ENCODE measurements at regions not wholly inside any gene's neighbourhood (a gene's known extent, or its start where the extent isn't known, plus 50 kb on each side); places are given as distances from the start of the nearest gene placed in this dataset.

DNA sequence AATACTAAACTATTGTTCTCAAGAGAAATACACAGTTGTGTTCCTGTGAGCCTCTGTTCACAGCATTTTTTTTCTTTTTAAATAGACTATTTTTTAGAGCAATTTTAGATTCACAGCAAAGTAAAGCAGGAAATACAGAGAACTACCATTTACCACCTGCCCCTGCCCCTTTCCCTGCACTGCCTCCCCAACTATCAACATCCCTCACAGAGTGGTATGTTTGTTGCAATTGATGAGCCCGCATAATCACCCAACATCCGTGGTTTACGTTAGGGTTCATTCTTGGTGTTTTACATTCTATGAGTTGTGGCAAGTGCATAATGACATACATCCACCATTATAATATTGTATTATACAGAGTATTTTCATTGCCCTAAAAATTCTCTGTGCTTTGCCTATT is 71.6 kb upstream of the TNFAIP3 start:
- CTCF ChIA-PET (ENCODE audit: partially characterized antibody): interaction anchor here (1.4 kb wide), 1 partner anchor 9 kb away, joined by 3 read pairs; no protein-coding TSS in a partner anchor
- FAIRE-seq: no peak
- no peak overlapping the region for H2BK20ac ChIP-seq (ENCODE audit: low read length)

More for the DNA sequence above, 71.6 kb upstream of the TNFAIP3 start:
- Histone ChIP-seq H3K79me1 (ENCODE audit: low read depth, low read length) (no peaks in the 10 kb centered on the region), H3K9me3 (ENCODE audit: insufficient read depth in 2 of 2, low read depth in 1 of 2, low read length in 1 of 2) (no peaks in the 10 kb centered on the region), H2AK5ac (ENCODE audit: low read depth, low read length) (no peak overlapping the region), H3K4ac (replicated peaks; ENCODE audit: insufficient read length, low read depth, low read length) (no peak overlapping the region), H2BK120ac (replicated peaks; ENCODE audit: low read depth, low read length) (no peak overlapping the region), H3K56ac (replicated peaks; ENCODE audit: insufficient read length, low read depth, low read length) (no peak overlapping the region), H3K4me1 (replicated peaks in 1 of 4; ENCODE audit: control insufficient read depth in 3 of 4, insufficient read depth in 4 of 4, low read length in 3 of 4) (no peaks in the 10 kb centered on the region; a peak in 1 of 7 replicates), H3K23me2 (ENCODE audit: low read depth, low read length) (no peaks in the 10 kb centered on the region), H3K4me3 (ENCODE audit: extremely low read depth in 1 of 4, insufficient read depth in 2 of 4, low read depth in 3 of 4, low read length in 4 of 4) (no peak overlapping the region), H3K23ac (ENCODE audit: insufficient read length) (no peak overlapping the region), H3K79me2 (ENCODE audit: control insufficient read depth in 1 of 2, insufficient read depth in 2 of 2, low read length in 2 of 2) (no peaks in the 10 kb centered on the region), H4K8ac (ENCODE audit: extremely low read depth, insufficient read depth, low read length) (no peak overlapping the region), H4K5ac (ENCODE audit: insufficient read length, low read depth, low read length) (no peak overlapping the region), H3K9ac (replicated peaks in 1 of 4; ENCODE audit: extremely low read depth in 1 of 4, low read depth in 3 of 4, low read length in 3 of 4) (no peak overlapping the region), H3K27me3 (replicated peaks in 1 of 4; ENCODE audit: control insufficient read depth in 3 of 4, extremely low read depth in 1 of 4, insufficient read depth in 3 of 4, low read length in 3 of 4) (no peaks in the 10 kb centered on the region), H2AFZ (ENCODE audit: low read length) (no peak overlapping the region), H3K36me3 (ENCODE audit: control insufficient read depth in 2 of 4, insufficient read depth in 4 of 4, low read length in 3 of 4) (no peaks in the 10 kb centered on the region), H3K4me2 (ENCODE audit: insufficient read depth in 1 of 2, low read depth in 2 of 2, low read length in 2 of 2) (no peak overlapping the region), H4K20me1 (replicated peaks in 1 of 2; ENCODE audit: control insufficient read depth in 1 of 2, insufficient read depth in 2 of 2, low read length in 2 of 2) (no peaks in the 10 kb centered on the region), H2BK15ac (ENCODE audit: low read length) (no peak overlapping the region), H4K91ac (replicated peaks; ENCODE audit: insufficient read length, low read length) (no peak overlapping the region), H3K27ac (ENCODE audit: low read depth, low read length) (no peak overlapping the region), H2BK5ac (ENCODE audit: low read depth, low read length) (no peak overlapping the region), H3K14ac (ENCODE audit: insufficient read length) (no peak overlapping the region), H3K18ac (ENCODE audit: extremely low read depth, low read length) (no peak overlapping the region), H2BK12ac (ENCODE audit: low read depth, low read length) (no peak overlapping the region)
- no peak for DNase-seq (ENCODE audit: low read depth in 1 of 2, low spot score in 2 of 2)
- POLR2A ChIA-PET (ENCODE audit: partially characterized antibody): no interaction called here
- TF ChIP-seq POLR2AphosphoS5 (IDR thresholded peaks at IDR 0.05; ENCODE audit: low read depth, low read length) (no peak), E2F6 (IDR thresholded peaks at IDR 0.05) (no peak), CHD2 (IDR thresholded peaks at IDR 0.05; ENCODE audit: low read length) (no peak), CEBPB (IDR thresholded peaks at IDR 0.05; ENCODE audit: low read depth, low read length) (no peak), JUN (IDR thresholded peaks at IDR 0.05; ENCODE audit: low read depth, low read length) (no peak)
- 94% methylated on average over 3 of the region's 3 CpGs; no CpG with 5 or more reads in 1 of the 2 experiments for WGBS, 2 experiments (ENCODE audit: extremely low coverage in 1 of 2, insufficient coverage in 1 of 2, insufficient read length in 1 of 2, insufficient replicate concordance in 2 of 2, low coverage in 1 of 2, low lambda C conversion rate in 2 of 2, missing lambda C conversion rate in 1 of 2)

All from H1 (cell line).